ENCODE measurements at regions not wholly inside any gene's neighbourhood (a gene's known extent, or its start where the extent isn't known, plus 50 kb on each side); places are given as distances from the start of the nearest gene placed in this dataset.

GRCh38 chr2:17160594-17160993, 357.6 kb downstream of the RAD51AP2 start:
- H3K79me2 ChIP-seq (ENCODE audit: insufficient read depth) = no peaks in the 10 kb centered on the region
- no peak overlapping the region for H2AFZ ChIP-seq (ENCODE audit: low read depth)
- 17% methylated on average over 1 of the region's 1 CpG for WGBS (ENCODE audit: low lambda C conversion rate)
- no peak overlapping the region for H3K9ac ChIP-seq
- no peaks in the 10 kb centered on the region; a peak in 1 of 4 replicates for H3K4me1 ChIP-seq (ENCODE audit: control insufficient read depth in 1 of 2, insufficient read depth in 2 of 2, low read depth in 1 of 2, low read length in 1 of 2)
- CTCF ChIA-PET = interaction anchor here (0.7 to 5.9 kb wide), 8 partner anchors 10 to 388 kb away, joined by 3 to 34 read pairs (median 4); no protein-coding TSS in a partner anchor
- no peaks in the 10 kb centered on the region for H3K9me3 ChIP-seq
- H3K4me3 ChIP-seq (ENCODE audit: low read depth in 2 of 2, low read length in 1 of 2) = no peak overlapping the region
- H4K20me1 ChIP-seq (ENCODE audit: insufficient read depth) = no peaks in the 10 kb centered on the region
- H3K27me3 ChIP-seq (ENCODE audit: insufficient read depth) = no peaks in the 10 kb centered on the region
- no peaks in the 10 kb centered on the region for H3K9me2 ChIP-seq
- no peaks in the 10 kb centered on the region for H3F3A ChIP-seq (replicated peaks; ENCODE audit: insufficient read depth)
- H3K27ac ChIP-seq (ENCODE audit: low read depth in 2 of 2, low read length in 1 of 2) = no peak overlapping the region
- no peaks in the 10 kb centered on the region for H3K36me3 ChIP-seq (replicated peaks in 1 of 2; ENCODE audit: control insufficient read depth in 1 of 2, insufficient read depth in 2 of 2, low read length in 1 of 2)
- DNase-seq = no peak
- TF ChIP-seq RAD21 (IDR thresholded peaks at IDR 0.05; ENCODE audit: low read length) (no peak), REST (IDR thresholded peaks at IDR 0.05; ENCODE audit: low read depth, low read length) (no peak), ZBTB33 (IDR thresholded peaks at IDR 0.05; ENCODE audit: borderline replicate concordance, low read depth) (no peak)
- H3K4me2 ChIP-seq = no peak overlapping the region
- POLR2A ChIA-PET = interaction anchor here (0.7 kb wide), 1 partner anchor 227 kb away, joined by 3 read pairs; no protein-coding TSS in a partner anchor

DNA sequence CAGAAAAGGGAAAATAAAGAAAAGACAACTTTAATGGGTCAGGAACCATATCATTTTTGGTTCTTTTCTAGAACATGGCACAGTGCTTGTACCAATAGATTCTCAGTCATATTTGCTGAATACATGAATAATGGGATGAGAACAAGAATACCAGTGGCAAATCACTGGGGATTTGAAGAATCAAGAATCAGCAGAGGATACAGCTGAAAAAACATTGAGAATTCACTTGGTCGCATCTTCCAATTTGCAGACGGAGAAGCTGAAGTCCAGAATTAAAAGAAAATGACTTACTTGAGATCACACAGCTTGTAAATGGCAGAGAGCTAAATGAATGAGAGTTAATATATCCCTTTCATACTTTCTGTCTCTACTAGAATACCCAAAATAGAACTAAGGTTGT, 362.2 kb downstream of the RAD51AP2 start:
- Histone ChIP-seq H3K9ac (no peak overlapping the region), H3K27me3 (ENCODE audit: insufficient read depth) (no peaks in the 10 kb centered on the region), H3K4me3 (ENCODE audit: low read depth in 2 of 2, low read length in 1 of 2) (no peak overlapping the region), H3K4me2 (no peak overlapping the region), H2AFZ (ENCODE audit: low read depth) (no peak overlapping the region), H3K36me3 (replicated peaks in 1 of 2; ENCODE audit: control insufficient read depth in 1 of 2, insufficient read depth in 2 of 2, low read length in 1 of 2) (no peaks in the 10 kb centered on the region), H3K9me2 (no peaks in the 10 kb centered on the region), H3K27ac (ENCODE audit: low read depth in 2 of 2, low read length in 1 of 2) (no peak overlapping the region), H3F3A (replicated peaks; ENCODE audit: insufficient read depth) (no peaks in the 10 kb centered on the region), H3K79me2 (ENCODE audit: insufficient read depth) (no peaks in the 10 kb centered on the region), H3K4me1 (ENCODE audit: control insufficient read depth in 1 of 2, insufficient read depth in 2 of 2, low read depth in 1 of 2, low read length in 1 of 2) (no peaks in the 10 kb centered on the region; a peak in 1 of 4 replicates), H4K20me1 (ENCODE audit: insufficient read depth) (no peaks in the 10 kb centered on the region), H3K9me3 (no peaks in the 10 kb centered on the region)
- DNase-seq = no peak
- WGBS (ENCODE audit: low lambda C conversion rate) = 60% methylated on average over 2 of the region's 2 CpGs
- TF ChIP-seq RXRA (IDR thresholded peaks at IDR 0.05; ENCODE audit: borderline replicate concordance, low read depth) = no peak
- no peak for TF ChIP-seq RAD21 (IDR thresholded peaks at IDR 0.05; ENCODE audit: low read length)
- no peak for TF ChIP-seq RFX5 (IDR thresholded peaks at IDR 0.05; ENCODE audit: low read length)
- TF ChIP-seq, protein P1, sequence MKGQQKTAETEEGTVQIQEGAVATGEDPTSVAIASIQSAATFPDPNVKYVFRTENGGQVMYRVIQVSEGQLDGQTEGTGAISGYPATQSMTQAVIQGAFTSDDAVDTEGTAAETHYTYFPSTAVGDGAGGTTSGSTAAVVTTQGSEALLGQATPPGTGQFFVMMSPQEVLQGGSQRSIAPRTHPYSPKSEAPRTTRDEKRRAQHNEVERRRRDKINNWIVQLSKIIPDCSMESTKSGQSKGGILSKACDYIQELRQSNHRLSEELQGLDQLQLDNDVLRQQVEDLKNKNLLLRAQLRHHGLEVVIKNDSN (IDR thresholded peaks at IDR 0.05; ENCODE audit: borderline replicate concordance, low read depth) = no peak
- no peak for TF ChIP-seq MEF2A (IDR thresholded peaks at IDR 0.05; ENCODE audit: borderline replicate concordance, low read depth)
- no peak for TF ChIP-seq EZH2phosphoT487 (IDR thresholded peaks at IDR 0.05; ENCODE audit: borderline replicate concordance, low read depth)
- TF ChIP-seq TCF12 (IDR thresholded peaks at IDR 0.05) = no peak
- TF ChIP-seq, protein P2, sequence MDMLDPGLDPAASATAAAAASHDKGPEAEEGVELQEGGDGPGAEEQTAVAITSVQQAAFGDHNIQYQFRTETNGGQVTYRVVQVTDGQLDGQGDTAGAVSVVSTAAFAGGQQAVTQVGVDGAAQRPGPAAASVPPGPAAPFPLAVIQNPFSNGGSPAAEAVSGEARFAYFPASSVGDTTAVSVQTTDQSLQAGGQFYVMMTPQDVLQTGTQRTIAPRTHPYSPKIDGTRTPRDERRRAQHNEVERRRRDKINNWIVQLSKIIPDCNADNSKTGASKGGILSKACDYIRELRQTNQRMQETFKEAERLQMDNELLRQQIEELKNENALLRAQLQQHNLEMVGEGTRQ (IDR thresholded peaks at IDR 0.05; ENCODE audit: borderline replicate concordance, low read depth, low read length) = no peak
- no peak for TF ChIP-seq MAX (IDR thresholded peaks at IDR 0.05; ENCODE audit: low read depth)
- no peak for TF ChIP-seq POLR2AphosphoS5 (IDR thresholded peaks at IDR 0.05; ENCODE audit: low read depth, low read length)
- no peak for TF ChIP-seq YY1 (IDR thresholded peaks at IDR 0.05; ENCODE audit: low read depth)
- TF ChIP-seq, protein P3, sequence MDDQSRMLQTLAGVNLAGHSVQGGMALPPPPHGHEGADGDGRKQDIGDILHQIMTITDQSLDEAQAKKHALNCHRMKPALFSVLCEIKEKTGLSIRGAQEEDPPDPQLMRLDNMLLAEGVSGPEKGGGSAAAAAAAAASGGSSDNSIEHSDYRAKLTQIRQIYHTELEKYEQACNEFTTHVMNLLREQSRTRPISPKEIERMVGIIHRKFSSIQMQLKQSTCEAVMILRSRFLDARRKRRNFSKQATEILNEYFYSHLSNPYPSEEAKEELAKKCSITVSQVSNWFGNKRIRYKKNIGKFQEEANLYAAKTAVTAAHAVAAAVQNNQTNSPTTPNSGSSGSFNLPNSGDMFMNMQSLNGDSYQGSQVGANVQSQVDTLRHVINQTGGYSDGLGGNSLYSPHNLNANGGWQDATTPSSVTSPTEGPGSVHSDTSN (IDR thresholded peaks at IDR 0.05) = no peak
- TF ChIP-seq GATA2 (CRISPR knock-in tag; IDR thresholded peaks at IDR 0.05) = no peak
- no peak for TF ChIP-seq RCOR1 (IDR thresholded peaks at IDR 0.05; ENCODE audit: low read length)
- ChIA-PET POLR2A (no interaction called here), CTCF (interaction anchor here (1.3 to 5.3 kb wide), 6 partner anchors 8 to 383 kb away, joined by 3 to 19 read pairs (median 7); no protein-coding TSS in a partner anchor)
